Right cardiac atrium (tissue), 5 donors: ENCODE measurements at regions not wholly inside any gene's neighbourhood (a gene's known extent, or its start where the extent isn't known, plus 50 kb on each side); places are given as distances from the start of the nearest gene placed in this dataset.
A peak's percentile ranks its signal among the peaks of the same experiment; 100 is the strongest.

Experiments
- ATAC-seq, 2 donors: fragments of 200-7000 bp; cut with Tn5 transposase; one replicate each; pipeline versions ENCODE4 v1.8.0 to v1.9.1; 2020; ENCODE audit warnings: moderate library complexity in 2 of 2, mild to moderate bottlenecking in 1 of 2
- DNase-seq, 3 donors: peaks; one replicate each; pipeline ENCODE4 v3.0.0-alpha.2; 2020
- H3K27ac ChIP-seq: one replicate; pipeline ENCODE4 v1.5.1; 2013; ENCODE audit warnings: mild to moderate bottlenecking, low read length, control low read depth, moderate library complexity
- H3K27me3 ChIP-seq: one replicate; pipeline ENCODE4 v1.6.1; 2013; ENCODE audit not compliant: control insufficient read depth, insufficient read depth
- H3K4me1 ChIP-seq: one replicate; pipeline ENCODE4 v1.6.1; 2013; ENCODE audit warnings: low read length; ENCODE audit not compliant: control insufficient read depth, insufficient read depth
- H3K4me3 ChIP-seq: one replicate; pipeline ENCODE4 v1.5.1; 2013; ENCODE audit warnings: low read length, control low read depth
- H3K9me3 ChIP-seq: one replicate; pipeline ENCODE4 v1.6.1; 2013; ENCODE audit warnings: low read length; ENCODE audit not compliant: control insufficient read depth
- WGBS: extraction: QIAGEN DNeasy Blood & Tissue Kit; methylation state at CpG from one replicate; pipeline ENCODE4 v1.1.7; 2013; 5-methylcytosine and 5-hydroxymethylcytosine counted together
- intact Hi-C, 4 donors: fragments of 100-400 bp; cut with DNase I; formaldehyde crosslinking; loops; one replicate each; pipeline versions ENCODE4 v1.11.0 to v1.14.0; 2022 to 2023
- donor health status: healthy with polysubstance abuse.
- donor health status: DM: no; HTN: yes; CAD: no.
- donor health status: DM: no; HTN: no; CAD: no.
- donor health status: DM: no; HTN: yes; CAD: no; lungs with severe emphysema.
- donor health status: DM: yes; HTN: yes; CAD: no.

- H3K4me3 ChIP-seq = no peak overlapping the region
- H3K27me3 ChIP-seq = no peaks in the 10 kb centered on the region
- no peak for DNase-seq
- no peak for ATAC-seq
- no peaks in the 10 kb centered on the region for H3K9me3 ChIP-seq
- no peaks in the 10 kb centered on the region for H3K4me1 ChIP-seq
- WGBS = 64% methylated on average over 3 of the region's 3 CpGs
- intact Hi-C loops = no loop called here
- no peak overlapping the region for H3K27ac ChIP-seq
Measured at GRCh38 chr3:161555320-161555719, 58.7 kb downstream of the OTOL1 start.

DNA sequence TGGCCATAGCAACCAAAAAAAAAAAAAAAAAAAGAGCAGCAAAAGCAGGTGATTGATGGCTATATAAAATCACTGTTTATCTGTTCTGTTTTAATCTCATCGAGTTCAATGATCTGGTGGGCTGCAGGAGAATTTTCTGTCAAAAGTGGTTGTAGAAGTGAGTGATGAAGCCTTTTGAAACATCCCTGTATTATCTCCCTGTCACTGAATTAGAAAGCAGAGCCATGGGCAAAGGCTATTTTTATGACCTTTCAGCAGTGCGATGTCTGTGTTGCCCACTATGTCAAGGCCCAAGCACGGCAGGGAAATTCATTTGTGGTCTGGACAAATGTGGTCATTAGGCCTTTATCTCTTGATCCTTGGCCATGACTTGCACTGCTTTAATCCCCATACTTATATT lies 59.9 kb downstream of the OTOL1 start:
- no peak for ATAC-seq
- Histone ChIP-seq H3K27me3 (no peaks in the 10 kb centered on the region), H3K9me3 (no peaks in the 10 kb centered on the region), H3K27ac (no peak overlapping the region), H3K4me1 (no peaks in the 10 kb centered on the region), H3K4me3 (no peak overlapping the region)
- WGBS = 42% methylated on average over 3 of the region's 3 CpGs
- intact Hi-C loops = no loop called here
- DNase-seq = no peak

DNA sequence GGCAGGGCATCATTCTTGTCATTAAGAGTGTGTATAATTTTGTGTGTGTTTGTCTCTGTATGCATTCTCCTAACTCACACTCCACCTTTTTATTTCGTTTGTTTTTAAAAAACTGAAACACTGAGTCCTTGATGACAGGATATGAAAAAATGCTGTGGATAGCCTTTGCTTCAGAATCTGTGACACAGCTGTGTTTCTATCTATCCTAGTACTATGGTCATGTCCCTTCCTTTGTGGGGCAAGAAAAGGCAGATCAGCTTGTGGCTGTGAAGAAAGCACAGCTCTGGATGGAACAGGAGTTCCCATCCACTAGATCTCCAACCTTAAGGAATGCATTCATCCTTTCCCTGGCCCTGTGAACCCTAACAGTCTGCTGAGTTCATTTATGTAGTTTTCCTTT lies 60.3 kb downstream of the OTOL1 start:
- DNase-seq (no peak), ATAC-seq (no peak)
- Histone ChIP-seq H3K4me3 (no peak overlapping the region), H3K4me1 (no peaks in the 10 kb centered on the region), H3K27ac (no peak overlapping the region), H3K9me3 (no peaks in the 10 kb centered on the region), H3K27me3 (no peaks in the 10 kb centered on the region)
- 37% methylated on average over 1 of the region's 1 CpG for whole genome bisulfite sequencing
- intact Hi-C loops = no loop called here

GRCh38 chr3:161557445-161558150 lies 61.0 kb downstream of the OTOL1 start:
- Histone ChIP-seq H3K4me1 (no peaks in the 10 kb centered on the region), H3K9me3 (no peaks in the 10 kb centered on the region), H3K4me3 (no peak overlapping the region), H3K27ac (no peak overlapping the region), H3K27me3 (no peaks in the 10 kb centered on the region)
- WGBS = 64% methylated on average over 5 of the region's 5 CpGs
- no peak for DNase-seq
- intact Hi-C loops = no loop called here
- ATAC-seq = no peak

- H3K4me1 ChIP-seq = no peaks in the 10 kb centered on the region
Measured at GRCh38 chr3:161558236-161558635, 61.6 kb downstream of the OTOL1 start.

DNA sequence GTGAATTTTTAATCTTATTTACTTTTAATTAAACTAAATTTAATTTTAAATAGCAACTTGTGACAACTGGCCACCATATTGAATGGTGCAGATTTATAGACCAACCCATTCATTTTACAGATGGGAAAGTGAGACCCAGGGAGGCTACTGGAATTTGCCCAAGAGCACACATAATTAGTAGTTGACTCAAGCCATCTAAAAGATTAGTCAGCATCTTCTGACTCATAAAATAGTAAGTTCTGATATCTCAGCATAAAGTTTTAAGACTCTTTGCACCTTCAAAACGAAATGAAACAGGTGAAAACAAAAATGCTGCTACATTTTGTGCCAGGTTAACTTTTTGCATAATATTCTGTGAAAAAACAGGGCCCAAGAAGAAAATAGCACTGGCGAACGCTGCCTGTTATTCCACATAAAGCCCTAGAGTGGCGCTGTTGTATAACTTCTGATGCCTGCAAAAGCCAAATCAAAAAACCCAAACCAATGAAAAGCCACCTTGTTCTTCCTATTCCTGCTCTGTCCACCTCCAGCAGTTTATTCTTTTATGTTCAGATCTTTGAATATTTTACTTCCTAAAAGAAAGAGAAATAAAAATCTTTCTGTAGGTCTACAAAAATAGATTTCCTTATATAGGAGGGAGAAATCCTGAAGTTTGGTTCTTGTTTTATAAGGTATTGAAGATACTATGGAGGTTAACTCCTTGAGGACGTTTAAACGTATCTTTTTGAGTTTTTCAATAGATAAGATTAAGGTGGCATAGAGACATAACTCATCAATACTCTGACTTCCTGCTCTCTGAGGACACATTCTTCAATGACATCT lies 62.8 kb downstream of the OTOL1 start:
- ATAC-seq (no peak), DNase-seq (no peak)
- no peaks in the 10 kb centered on the region for H3K27me3 ChIP-seq
- intact Hi-C loops = no loop called here
- H3K4me1 ChIP-seq = no peaks in the 10 kb centered on the region
- WGBS = 22% methylated on average over 6 of the region's 6 CpGs
- H3K9me3 ChIP-seq = no peaks in the 10 kb centered on the region
- H3K27ac ChIP-seq = no peak overlapping the region
- no peak overlapping the region for H3K4me3 ChIP-seq

More at GRCh38 chr3:161558236-161558635, 61.6 kb downstream of the OTOL1 start:
- no peak overlapping the region for H3K27ac ChIP-seq
- intact Hi-C loops = no loop called here
- peak in 2 of 3 donors; percentile 35 to 51 for DNase-seq
- H3K9me3 ChIP-seq = no peaks in the 10 kb centered on the region
- no peaks in the 10 kb centered on the region for H3K27me3 ChIP-seq
- 30% methylated on average over 4 of the region's 4 CpGs for WGBS
- ATAC-seq = peak in 1 of 2 donors; percentile 31
- no peak overlapping the region for H3K4me3 ChIP-seq

DNA sequence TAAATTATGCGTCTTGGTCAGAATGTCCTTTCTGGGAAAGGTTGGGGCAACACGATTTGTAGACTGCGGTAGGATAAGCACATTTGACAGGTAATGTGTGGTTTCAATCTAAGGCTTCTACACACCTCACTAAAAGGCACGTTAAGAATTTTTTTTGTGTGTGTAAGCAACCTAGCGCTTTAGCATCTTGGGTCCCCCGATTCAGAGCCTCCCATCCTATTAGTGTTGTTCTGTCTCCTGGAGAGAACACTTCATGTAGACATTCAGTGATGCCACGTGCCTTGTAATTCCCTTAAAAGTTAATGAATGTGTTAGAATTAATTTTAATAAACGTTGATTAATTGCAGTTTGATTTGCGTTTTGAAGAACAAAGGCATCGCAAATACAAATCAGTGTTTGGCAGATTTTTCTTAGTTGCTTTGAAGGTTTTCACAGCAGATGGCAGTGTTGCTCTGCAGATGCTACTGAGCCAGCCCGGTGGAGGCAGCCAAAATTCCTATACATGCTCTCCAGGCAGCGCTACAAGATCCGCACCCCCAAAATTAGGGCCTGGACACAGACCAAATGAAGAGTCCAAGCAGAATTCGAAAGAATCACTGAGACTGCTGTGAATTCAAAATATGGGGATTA lies 63.5 kb downstream of the OTOL1 start:
- H3K27me3 ChIP-seq = no peaks in the 10 kb centered on the region
- no peaks in the 10 kb centered on the region for H3K9me3 ChIP-seq
- ATAC-seq (peak in 1 of 2 donors; percentile 61), DNase-seq (peak; percentile 14 to 50 (median 26))
- H3K27ac ChIP-seq = no peak overlapping the region
- no peaks in the 10 kb centered on the region for H3K4me1 ChIP-seq
- WGBS = 21% methylated on average over 14 of the region's 14 CpGs
- intact Hi-C loops = no loop called here
- H3K4me3 ChIP-seq = no peak overlapping the region

DNA sequence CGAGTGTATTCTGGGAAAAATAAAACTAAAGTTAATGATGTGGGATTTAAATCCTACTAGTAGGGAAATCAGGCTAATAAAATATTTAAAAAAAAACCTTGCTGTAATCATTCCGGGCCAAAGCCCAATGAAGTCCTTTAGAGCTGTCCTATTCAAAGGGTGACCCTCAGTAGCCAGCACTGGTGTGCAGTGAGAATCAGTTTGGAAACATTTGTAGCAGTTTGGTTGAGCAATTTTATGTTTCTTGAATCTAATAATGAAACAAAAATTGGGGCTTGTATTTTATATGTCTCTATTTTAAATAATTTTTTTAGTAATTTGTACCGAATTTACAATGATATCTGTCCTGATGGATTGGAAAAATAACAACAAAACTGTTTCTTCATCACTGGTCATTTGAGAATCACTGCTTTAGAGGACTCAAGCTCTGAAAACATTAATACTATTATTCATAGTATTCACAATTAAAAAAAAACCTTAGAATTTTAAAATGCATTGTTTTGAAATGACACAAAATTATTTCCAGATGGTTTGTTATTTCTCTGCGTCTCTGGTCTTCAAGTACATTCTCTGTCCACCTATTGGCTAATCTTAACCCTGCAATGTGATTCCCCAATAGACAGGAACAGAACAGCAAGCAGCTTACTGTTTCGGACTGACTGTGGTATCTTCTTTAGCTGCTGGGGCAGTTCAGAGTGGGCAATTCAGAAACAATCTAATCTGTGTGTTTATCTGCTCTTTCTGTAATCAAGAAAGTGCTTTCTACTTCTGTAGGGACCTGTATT lies 71.2 kb downstream of the OTOL1 start:
- Histone ChIP-seq H3K9me3 (no peaks in the 10 kb centered on the region), H3K4me3 (no peak overlapping the region), H3K27me3 (no peaks in the 10 kb centered on the region), H3K27ac (no peak overlapping the region), H3K4me1 (no peaks in the 10 kb centered on the region)
- DNase-seq (no peak), ATAC-seq (no peak)
- intact Hi-C loops = no loop called here
- WGBS = 64% methylated on average over 5 of the region's 5 CpGs

GRCh38 chr3:161568671-161569070 lies 72.1 kb downstream of the OTOL1 start:
- no peak for DNase-seq
- Histone ChIP-seq H3K4me1 (no peaks in the 10 kb centered on the region), H3K27ac (no peak overlapping the region), H3K4me3 (no peak overlapping the region), H3K27me3 (no peaks in the 10 kb centered on the region), H3K9me3 (no peaks in the 10 kb centered on the region)
- ATAC-seq = no peak
- intact Hi-C loops = no loop called here
- WGBS = 73% methylated on average over 2 of the region's 2 CpGs

DNA sequence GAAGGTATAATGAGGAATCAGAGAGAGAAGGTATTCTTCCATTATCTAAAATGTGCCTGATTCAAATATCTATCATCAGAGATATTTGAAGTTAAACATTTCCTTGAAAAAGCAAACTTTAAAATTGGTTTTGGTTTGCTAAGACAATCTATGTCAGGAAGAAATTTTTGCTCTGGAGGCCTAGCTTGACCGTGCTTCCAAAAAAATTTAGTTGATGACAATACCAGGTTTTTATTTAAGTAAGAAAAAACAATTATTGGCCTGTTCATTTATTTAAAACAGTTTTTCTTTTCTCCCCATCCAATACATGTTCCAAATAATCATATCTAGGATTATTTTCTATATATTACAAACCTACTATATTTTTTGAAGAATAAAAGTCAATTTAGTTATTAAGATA lies 75.3 kb downstream of the OTOL1 start:
- Histone ChIP-seq H3K9me3 (no peaks in the 10 kb centered on the region), H3K4me1 (no peaks in the 10 kb centered on the region), H3K4me3 (no peak overlapping the region), H3K27ac (no peak overlapping the region), H3K27me3 (no peaks in the 10 kb centered on the region)
- WGBS = 80% methylated on average over 1 of the region's 1 CpG
- intact Hi-C loops = no loop called here
- ATAC-seq (no peak), DNase-seq (no peak)
